ENCODE measurements at regions not wholly inside any gene's neighbourhood (a gene's known extent, or its start where the extent isn't known, plus 50 kb on each side); places are given as distances from the start of the nearest gene placed in this dataset.
A peak's percentile ranks its signal among the peaks of the same experiment; 100 is the strongest.

- Histone ChIP-seq H3K27me3 (no peaks in the 10 kb centered on the region), H3K36me3 (no peaks in the 10 kb centered on the region), H3K27ac (peak overlapping the region; percentile 47), H3K4me3 (no peak overlapping the region), H3K4me1 (peaks cover 37% of the 10 kb centered on the region), H3K9me3 (no peaks in the 10 kb centered on the region)
- WGBS, result 87% methylated on average over 4 of the region's 4 CpGs
- no peak for DNase-seq (ENCODE audit: low spot score in 2 of 2)
- TF ChIP-seq EP300 (IDR thresholded peaks at IDR 0.05), result no peak
- TF ChIP-seq POLR2A (IDR thresholded peaks at IDR 0.05), result no peak
- TF ChIP-seq CTCF (IDR thresholded peaks at IDR 0.05), result no peak
Observed at GRCh38 chr10:4066581-4067390, 281.8 kb upstream of the KLF6 start.

DNA sequence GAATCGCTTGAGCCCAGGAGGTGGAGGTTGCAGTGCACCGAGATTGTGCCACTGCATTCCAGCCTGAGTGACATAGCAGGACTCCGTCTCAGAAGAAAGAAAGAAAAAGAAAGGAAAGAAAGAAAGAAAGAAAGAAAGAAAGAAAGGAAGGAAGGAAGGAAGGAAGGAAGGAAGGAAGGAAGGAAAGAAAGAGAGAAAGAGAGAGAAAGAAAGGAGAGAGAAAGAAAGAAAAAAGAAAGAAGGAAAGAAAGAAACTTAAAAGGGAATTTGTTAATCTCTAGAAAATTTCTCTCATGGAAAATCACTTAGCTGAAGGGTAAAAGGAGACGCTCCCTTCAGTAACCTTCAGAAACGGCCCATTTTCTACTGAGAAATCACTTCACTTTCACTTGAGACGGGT is 279.5 kb upstream of the KLF6 start:
- Histone ChIP-seq H3K4me1 (peaks cover 36% of the 10 kb centered on the region), H3K27me3 (no peaks in the 10 kb centered on the region), H3K36me3 (no peaks in the 10 kb centered on the region), H3K9me3 (no peaks in the 10 kb centered on the region), H3K27ac (no peak overlapping the region), H3K4me3 (no peak overlapping the region)
- no peak for DNase-seq (ENCODE audit: low spot score in 2 of 2)
- TF ChIP-seq POLR2AphosphoS5 (IDR thresholded peaks at IDR 0.05) (no peak), EP300 (IDR thresholded peaks at IDR 0.05) (no peak), CTCF (IDR thresholded peaks at IDR 0.05) (no peak), POLR2A (IDR thresholded peaks at IDR 0.05) (no peak)
- 94% methylated on average over 6 of the region's 6 CpGs for WGBS

DNA sequence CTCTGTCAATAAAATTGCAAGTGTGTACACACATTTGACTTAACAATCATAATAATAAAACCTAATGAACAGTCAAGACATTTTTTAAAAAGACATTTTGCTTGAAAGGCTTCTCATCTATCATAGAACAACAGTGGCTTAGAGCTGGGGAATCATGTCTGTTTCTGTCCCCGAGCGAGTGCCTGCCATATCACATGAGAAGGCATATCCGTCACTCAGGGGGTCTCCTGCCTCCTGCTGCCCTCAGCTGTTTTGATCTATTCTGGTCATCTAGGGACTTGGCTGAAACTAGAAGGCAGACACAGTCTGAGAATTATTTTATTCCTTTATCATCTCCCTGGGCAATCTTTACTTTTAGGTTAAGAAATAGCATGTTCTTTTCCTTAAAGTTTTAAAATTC is 278.7 kb upstream of the KLF6 start:
- no peak for TF ChIP-seq POLR2AphosphoS5 (IDR thresholded peaks at IDR 0.05)
- TF ChIP-seq POLR2A (IDR thresholded peaks at IDR 0.05), result no peak
- no peak for TF ChIP-seq CTCF (IDR thresholded peaks at IDR 0.05)
- no peak for TF ChIP-seq EP300 (IDR thresholded peaks at IDR 0.05)
- H3K27me3 ChIP-seq, result no peaks in the 10 kb centered on the region
- no peak overlapping the region for H3K4me3 ChIP-seq
- peaks cover 37% of the 10 kb centered on the region for H3K4me1 ChIP-seq
- no peaks in the 10 kb centered on the region for H3K36me3 ChIP-seq
- no peak for DNase-seq (ENCODE audit: low spot score in 2 of 2)
- H3K9me3 ChIP-seq, result no peaks in the 10 kb centered on the region
- no peak overlapping the region for H3K27ac ChIP-seq
- WGBS, result 92% methylated on average over 3 of the region's 3 CpGs

GRCh38 chr10:4062751-4063150 is 277.7 kb upstream of the KLF6 start:
- H3K27ac ChIP-seq, result peak overlapping the region; percentile 84
- H3K4me3 ChIP-seq, result no peak overlapping the region
- WGBS, result 100% methylated on average over 4 of the region's 6 CpGs
- H3K36me3 ChIP-seq, result no peaks in the 10 kb centered on the region
- peaks cover 39% of the 10 kb centered on the region for H3K4me1 ChIP-seq
- H3K27me3 ChIP-seq, result no peaks in the 10 kb centered on the region
- DNase-seq (ENCODE audit: low spot score in 2 of 2), result no peak
- H3K9me3 ChIP-seq, result no peaks in the 10 kb centered on the region
- TF ChIP-seq CTCF (IDR thresholded peaks at IDR 0.05), result no peak
- TF ChIP-seq EP300 (IDR thresholded peaks at IDR 0.05), result no peak
- TF ChIP-seq POLR2A (IDR thresholded peaks at IDR 0.05), result no peak
- no peak for TF ChIP-seq POLR2AphosphoS5 (IDR thresholded peaks at IDR 0.05)

DNA sequence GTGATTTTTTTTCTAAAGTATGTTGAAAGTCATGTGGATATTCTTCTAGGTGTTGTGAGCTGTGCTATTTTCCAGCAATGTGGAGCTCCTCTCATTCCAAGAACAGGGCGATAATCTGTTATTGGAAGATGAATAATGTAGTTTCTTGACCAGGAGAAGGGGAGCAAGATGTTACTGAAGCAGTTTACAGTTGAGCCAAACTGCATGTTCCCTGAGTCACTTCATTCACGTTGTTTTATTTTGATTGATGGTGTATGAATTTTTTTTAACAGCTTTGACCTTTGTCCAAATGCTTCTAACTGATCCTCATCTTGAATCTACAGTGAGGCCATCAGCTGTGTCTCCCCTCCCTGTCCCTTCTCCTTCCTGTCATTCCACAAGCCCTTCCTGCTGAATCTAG is 277.1 kb upstream of the KLF6 start:
- peak overlapping the region; percentile 84 for H3K27ac ChIP-seq
- TF ChIP-seq POLR2AphosphoS5 (IDR thresholded peaks at IDR 0.05) (peak in 1 of 3 donors; percentile 52), EP300 (IDR thresholded peaks at IDR 0.05) (no peak)
- H3K4me1 ChIP-seq, result peaks cover 32% of the 10 kb centered on the region
- no peaks in the 10 kb centered on the region for H3K9me3 ChIP-seq
- no peaks in the 10 kb centered on the region for H3K27me3 ChIP-seq
- DNase-seq (ENCODE audit: low spot score in 2 of 2), result no peak
- H3K36me3 ChIP-seq, result no peaks in the 10 kb centered on the region
- H3K4me3 ChIP-seq, result no peak overlapping the region
- 52% methylated on average over 2 of the region's 2 CpGs for WGBS
